Activated T-helper 9 cell treated with anti-CD3 and anti-CD28 coated beads, Interleukin-2, amount 50 U/mL, for 16 hours (primary cell): ENCODE measurements at regions not wholly inside any gene's neighbourhood (a gene's known extent, or its start where the extent isn't known, plus 50 kb on each side); places are given as distances from the start of the nearest gene placed in this dataset.
"Not testable (repeated sequence)": the region's sequence is repeated elsewhere in the genome, so short reads cannot be mapped to it uniquely, and the experiment has no call there.

ENCODE experiments used
- DNase-seq: peaks from one replicate; pipeline ENCODE4 v3.0.0-alpha.2; 2020; ENCODE audit warnings: low read depth

DNA sequence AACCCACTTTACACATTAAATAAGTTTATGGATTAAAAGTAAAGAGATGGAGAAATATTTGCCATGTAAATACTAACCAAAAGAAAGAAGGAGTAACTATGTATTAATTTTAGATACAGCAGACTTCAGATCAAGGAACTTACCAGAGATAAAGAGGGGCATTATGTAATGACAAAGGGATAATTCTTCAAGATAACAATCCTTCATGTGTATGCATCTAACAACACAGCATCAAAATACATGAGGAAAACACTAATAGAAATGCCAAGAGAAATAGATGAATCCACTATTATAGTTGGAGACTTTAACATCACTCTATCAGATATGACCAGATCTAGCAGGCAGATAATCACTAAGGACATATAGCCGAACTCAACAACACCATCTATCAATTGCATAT, 149.8 kb upstream of the ANKRD55 start:
- no peak for DNase-seq

DNA sequence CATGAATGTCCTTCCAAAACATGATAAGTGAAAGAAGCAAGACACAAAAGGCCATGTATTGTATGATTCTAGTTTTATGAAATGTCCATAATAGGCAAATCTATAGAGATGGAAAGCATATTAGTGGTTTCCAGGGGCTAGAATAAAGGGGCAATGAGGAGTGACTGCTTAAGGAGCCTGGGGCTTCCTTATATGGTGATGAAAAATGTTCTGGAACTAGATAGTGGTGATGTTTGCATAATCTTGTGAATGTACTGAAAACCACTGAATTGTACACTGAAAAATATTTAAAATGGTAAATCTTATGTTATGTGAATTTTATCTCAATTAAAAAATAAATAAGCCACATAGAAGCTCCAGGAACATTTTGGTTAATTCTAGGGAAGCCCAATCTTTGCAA, 144.4 kb upstream of the ANKRD55 start:
- DNase-seq: no peak

DNA sequence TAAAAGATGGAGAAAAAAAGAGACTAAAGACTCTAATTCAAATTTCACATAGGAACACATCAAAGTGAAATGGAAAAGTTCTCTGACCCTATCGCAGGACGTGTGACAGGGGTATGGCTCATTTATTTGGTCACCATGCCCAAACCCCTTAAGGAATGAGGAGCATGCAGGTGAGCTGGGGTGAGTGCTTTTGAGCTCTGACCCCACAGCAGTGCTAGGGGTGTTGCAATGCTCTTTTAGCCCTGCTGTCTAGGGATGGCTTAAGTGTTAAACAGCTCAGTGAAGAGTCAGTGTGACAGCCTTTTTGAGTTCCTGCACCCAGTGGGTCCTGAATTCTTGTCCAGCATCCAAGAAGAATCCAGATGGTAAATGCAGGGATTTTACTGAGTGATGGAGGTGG, 143.0 kb upstream of the ANKRD55 start:
- DNase-seq: no peak

DNA sequence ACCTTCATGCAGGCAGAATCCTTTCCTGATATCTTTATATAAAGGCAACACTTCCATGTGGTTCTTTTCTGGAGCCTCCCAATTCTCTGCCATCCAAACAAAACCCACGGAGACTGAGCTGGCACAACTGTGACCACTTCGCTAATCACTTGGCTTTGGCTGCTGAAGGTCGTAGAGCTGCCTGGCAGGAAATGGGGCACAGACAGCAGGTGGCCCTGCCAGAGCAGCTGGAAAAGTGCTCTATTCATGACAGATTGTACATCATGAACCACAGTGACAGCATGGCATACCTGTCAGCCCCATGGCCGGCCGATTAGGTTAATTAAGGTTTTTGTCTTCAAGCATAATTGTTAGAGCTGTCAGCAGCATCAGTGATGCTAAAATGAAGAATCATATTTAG, 141.9 kb upstream of the ANKRD55 start:
- no peak for DNase-seq

DNA sequence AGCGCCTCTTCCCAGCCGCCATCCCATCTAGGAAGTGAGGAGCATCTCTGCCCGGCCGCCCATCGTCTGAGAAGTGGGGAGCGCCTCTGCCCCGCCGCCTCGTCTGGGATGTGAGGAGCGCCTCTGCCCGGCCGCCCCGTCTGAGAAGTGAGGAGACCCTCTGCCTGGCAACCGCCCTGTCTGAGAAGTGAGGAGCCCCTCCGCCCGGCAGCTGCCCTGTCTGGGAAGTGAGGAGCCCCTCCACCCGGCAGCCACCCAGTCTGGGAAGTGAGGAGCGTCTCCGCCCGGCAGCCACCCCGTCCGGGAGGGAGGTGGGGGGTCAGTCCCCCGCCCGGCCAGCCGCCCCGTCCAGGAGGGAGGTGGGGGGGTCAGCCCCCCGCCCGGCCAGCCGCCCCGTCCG, 139.4 kb upstream of the ANKRD55 start:
- not testable (repeated sequence) for DNase-seq

DNA sequence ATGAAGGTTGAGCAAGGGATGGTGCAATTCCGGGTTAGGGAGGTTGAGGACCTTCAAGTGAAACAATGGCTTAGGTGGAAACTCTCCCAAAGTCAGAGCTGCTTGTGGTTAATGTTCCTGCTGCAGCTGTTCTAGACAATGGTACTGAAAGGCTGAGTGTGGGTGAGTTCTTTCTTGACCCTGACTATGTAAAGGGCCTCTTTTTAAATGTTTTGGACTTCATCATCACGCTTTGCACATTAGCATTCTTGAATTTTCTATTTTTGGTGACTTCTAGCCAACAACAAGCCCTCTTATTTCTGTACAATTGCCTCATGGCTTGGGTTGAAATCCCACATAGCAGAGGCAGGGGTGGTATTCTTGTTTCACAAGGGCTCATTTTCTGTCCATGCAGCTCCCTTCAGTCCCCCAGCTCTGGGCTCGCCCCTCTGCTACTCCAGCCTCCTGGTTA, 136.3 kb upstream of the ANKRD55 start:
- no peak for DNase-seq

DNA sequence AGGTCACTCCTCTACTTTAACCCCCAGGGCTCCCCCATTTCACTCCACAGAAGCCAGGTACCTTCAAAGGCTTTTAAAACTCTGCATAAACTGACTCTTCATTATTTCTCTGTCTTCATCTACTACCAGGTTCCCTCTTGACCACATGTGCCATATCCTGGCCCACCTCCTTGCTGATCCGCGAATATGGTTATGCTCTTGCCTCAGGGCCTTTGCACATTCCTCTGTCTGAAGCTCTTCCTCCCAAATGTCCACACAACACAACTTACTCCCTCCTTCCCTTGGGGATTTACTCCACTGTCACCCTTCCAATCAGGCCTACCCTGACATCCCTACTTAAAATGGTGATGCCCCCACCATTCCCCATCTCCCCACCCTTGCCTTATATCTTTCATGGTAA, 134.6 kb upstream of the ANKRD55 start:
- no peak for DNase-seq

DNA sequence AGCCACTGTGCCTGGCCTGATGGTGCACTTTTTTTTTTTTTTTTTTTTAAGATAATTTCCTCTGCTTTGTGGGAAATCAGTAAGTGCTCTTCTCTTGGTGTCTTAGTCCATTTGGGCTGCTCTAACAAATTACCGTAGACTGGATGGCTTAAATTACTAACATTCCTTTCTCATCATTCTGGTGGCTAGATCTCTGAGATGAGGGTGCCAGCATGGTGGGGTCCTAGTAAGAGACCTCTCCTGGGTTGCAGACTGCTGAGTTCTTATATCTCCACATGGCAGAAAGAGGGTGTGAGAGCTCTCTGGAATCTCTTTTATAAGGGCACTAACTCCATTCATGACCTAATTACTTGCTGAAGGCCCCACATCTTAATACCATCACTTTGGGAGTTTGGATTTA, 133.9 kb upstream of the ANKRD55 start:
- DNase-seq: no peak

DNA sequence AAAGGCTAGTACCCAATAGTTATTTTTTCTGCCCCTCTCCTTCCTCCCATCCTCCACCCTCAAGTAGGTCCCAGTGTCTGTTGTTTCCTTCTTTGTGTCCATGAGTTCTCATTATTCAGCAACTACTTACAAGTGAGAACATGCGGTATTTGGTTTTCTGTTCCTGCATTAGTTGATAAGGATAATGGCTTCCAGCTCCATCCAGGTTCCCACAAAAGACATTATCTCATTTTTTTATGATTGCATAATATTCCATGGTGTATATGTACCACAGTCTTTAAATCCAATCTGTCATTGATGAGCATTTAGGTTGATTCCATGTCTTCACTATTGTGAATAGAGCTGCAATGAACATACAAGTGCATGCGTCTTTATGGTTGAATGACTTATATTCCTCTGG, 128.3 kb upstream of the ANKRD55 start:
- no peak for DNase-seq

DNA sequence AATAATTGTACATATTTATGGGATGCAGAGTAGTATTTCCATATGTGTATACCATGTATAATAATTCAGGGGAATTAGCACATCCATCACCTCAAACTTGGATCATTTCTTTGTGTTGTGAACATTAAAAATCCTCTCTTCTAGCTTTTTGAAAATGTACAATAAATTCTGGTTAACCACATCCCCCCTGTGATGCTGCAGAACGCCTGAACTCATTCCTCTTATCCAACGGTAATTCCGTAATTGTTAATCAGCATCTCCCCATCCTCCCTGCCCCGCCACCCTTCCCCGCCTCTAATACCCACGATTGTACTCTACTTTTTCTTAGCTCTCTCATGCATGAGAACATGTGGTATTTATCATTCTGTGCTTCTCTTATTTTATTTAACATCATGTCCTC, 127.7 kb upstream of the ANKRD55 start:
- DNase-seq: no peak

DNA sequence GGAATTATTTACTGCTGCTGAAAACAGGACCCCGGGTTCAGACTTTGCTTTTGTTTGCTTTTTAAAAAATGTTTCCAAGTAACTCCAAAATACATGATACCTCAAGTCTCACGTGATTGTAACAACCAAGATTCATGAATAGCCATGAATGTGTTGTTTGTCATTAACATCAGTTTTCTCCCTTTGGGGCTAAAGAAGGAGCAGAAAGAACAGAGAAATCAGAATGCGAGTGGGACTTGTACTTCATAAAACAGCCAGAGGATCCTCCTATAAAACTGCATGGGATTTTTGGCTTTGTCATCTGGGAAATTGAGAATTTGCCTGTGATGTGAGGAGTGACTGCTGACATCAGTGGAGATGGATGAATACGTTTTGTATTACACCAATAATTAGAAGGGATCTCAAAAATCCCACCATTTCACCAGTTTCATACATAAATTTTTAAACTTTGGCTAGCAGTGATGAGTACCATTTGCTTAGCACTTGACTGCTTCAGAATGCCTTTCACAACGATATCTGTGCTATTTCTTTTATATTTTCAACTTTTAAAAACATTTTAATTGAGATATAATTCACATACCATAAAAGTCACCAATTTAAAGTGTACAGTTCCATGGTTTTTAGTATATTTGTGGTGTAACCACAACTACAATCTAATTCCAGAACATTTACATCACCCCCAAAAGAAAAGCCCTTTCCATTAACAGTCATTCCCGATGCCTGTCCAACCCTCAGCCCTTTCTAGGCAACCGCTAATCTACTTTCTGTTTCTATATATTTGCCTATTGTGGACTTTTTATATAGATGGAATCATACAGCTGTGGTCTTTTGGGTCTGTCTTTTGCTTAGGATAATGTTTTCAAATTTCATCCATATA, 126.9 kb upstream of the ANKRD55 start:
- DNase-seq: no peak

DNA sequence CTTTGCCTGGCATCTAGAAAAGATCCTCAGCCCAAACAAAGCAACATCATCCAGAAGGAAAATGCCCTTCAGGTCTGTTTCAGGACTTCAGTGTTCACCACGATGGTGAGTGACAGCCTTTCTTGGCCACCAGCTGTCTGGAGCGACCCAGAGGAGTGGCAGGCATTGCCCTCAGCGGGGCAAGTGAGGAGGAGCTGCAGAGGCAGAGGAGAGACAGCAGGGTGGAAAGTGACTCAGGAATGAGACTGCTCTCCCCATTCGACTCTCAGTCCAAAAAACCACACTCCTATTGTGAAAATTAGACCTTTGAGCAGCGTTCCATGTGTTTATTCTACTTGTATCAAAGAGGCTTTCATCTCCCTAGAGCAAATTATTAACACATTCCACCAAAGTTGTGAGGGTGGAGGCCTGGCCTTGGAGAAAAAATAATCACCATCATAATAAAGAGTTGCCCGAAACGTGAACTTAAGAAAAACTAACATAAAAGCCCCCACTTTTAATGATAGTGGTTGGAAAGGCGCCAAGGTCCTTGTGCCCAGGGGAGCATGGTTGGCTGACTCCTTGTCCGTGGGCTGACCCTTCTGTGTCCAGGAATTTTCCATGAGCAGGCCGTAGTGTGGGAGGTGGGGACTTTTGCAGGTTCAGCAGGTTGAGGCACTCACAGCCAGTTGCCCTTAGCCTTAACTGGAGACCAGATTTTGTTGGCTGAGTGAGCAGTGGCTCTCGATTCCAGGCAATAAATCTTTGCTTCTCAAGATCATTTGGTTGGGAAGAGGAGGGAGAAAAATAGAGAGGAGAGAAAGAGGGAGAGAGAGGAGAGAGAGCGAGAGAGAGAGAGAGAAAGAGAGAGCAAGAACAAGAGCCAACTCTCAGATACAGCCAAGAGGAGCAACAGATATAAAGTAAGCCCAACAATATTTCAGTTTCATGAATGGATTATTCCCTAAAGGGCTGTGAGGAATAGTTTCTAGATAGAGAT, 125.9 kb upstream of the ANKRD55 start:
- DNase-seq: no peak

DNA sequence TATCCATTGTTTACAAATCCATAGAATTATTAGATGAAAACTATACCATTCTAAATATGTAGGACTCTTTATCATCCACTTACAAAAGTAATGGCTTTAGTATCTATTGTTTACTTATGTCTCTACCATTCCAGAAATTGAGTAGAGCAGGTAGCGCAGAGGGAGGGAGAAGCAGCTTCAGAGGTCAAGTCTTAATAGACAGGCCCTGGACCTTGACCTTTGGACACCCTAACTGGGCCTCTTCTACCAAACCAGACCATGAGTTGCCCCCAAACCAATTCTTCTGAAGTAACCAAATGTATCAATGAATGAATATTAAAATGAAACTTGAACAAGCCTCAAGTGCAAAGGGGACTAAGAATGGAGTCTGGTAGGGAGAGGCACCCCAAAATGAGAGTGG, 124.9 kb upstream of the ANKRD55 start:
- DNase-seq: no peak

DNA sequence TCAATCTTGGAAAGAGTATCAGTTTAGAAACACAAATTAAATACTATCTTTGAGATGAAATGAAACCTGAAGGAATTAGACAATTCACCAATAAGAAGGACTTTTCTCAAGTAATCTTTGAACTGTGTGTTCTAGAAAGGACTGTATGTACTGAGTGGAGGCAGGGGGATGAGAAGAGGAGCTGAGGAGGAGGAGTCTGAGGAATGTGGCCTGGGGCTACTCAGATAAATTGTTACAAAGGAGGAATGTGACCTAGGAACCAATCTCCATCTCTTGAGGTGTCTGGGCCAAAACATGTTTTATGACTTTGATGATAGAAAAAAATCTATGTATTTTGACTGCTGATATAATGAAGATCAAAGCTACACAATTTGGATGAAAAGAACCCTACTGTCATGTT, 124.3 kb upstream of the ANKRD55 start:
- no peak for DNase-seq

DNA sequence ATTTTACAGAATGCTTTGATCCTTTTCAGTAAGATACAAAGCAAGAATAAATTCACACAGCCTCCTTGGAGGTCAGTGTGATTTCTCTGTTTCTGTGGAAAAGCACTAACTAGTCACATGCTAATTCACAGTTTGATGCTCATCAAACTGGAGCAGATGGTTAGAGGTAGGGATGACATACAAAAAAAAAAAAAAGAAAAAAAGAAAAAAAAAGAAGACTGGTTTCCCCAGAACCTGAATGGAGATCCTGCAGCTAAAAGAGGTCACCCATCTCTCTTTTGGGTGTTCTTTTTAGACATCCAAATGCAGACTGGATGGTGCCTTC, 123.7 kb upstream of the ANKRD55 start:
- DNase-seq: no peak

DNA sequence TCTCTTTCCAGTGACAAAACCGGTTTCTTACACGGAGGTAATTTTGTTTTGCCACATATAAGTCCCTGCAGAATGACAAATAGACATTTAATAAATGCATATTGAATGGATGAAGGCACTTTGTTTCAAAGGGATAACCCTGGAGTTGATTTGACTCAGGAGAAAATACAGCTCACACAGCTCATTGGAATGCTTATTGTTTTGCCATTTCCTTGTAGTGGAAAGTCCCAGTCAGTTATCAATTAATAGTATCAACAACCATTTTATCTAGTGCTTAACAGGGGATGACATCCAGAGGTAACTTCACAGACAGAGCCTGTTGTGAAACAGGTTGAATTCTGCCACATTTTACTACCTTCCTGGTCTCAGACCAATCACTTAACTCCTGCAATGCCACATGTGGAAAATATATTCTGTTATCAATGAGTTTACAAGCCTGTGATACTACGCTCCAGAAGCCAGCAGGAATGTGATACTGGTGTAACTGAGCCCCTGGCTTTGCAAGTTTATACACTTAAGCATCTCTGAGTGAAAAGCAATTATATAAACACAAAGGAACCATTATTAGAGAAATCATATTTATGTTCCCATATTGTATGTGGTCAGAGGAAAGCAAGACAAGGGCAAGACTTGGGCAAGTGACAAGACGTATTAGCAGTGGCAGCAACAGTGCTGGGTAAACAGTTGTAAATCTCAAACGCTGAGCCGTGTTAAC, 123.1 kb upstream of the ANKRD55 start:
- DNase-seq: no peak

DNA sequence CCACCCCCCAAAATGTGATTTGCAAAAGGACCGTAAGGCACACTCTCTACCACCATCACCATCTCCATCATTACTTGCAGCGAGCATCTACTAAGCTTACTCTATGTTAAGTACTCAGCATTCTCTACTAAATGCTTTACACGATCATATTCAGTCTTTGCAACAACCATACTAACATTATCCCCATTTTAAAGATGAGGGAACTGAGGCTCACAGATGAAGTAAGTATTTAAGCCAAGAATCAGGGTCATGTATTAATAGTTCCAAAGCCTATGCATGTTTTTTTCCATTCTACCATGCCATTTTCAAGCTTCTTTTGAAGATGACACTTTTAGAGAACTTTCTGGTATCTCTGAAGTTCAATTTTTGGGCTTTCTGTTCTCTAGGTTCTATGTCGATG, 121.7 kb upstream of the ANKRD55 start:
- no peak for DNase-seq

DNA sequence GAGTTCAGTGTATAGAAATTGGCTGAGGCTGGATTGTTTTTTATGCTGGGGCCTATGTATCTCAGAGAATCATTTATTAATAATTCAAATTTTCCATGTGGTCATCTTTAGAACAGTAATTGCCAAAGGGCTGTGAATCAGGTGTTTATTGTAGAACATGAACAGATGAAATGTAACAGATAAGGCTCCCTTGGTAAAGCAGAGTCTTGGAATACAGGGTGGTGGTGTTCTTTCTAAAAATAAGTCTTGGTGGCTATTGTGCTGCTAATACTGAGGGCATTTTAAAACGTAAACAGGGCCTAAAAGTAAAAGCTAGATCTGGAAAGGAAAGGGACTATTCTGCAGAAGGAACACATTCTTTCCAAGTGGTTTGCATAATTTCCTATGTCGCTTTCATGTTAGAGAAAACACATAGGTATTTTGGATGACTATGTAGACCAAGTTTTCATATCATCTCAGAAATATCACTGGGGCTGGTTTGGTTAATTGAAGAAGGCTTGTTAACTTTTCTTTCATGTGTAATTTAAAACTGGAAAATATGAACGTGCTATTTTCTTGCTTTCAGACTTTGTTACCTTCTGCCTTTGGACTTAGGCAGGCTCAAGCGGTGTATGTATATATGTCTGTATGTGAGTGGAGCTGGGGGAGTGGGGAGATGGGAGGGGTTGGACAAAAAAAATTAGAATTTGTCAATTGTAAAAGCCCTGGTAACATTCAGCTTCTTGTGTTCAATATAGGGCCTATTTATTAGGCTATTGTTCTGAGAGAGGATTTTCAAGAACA, 119.9 kb upstream of the ANKRD55 start:
- no peak for DNase-seq

DNA sequence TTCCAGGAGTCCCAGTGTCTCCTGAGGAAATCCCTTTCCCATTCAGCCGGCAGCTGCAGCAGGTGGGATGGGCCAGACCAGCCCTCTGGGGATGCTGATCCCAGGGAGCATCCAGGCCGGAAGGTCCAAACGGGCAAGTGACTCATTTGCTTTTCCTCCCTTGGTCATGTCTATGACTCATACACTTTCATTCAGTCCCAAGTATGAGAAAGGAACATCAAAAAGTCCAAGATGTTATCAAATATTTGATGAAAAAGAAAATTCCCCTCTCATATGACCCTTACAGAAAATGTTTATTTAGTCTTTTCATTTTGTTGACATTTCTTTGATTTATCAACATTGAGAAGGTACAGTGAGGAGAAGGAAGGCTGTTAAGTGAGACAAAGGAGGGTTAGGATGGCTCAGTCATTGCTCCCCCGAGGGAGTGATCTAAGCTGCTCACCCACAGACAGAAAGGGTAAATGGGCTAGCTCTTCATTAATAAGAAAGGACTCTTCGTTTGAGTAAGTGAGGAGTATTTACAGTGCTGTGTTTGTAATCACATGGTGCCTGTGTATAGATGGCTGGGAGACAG, 117.6 kb upstream of the ANKRD55 start:
- DNase-seq: no peak

DNA sequence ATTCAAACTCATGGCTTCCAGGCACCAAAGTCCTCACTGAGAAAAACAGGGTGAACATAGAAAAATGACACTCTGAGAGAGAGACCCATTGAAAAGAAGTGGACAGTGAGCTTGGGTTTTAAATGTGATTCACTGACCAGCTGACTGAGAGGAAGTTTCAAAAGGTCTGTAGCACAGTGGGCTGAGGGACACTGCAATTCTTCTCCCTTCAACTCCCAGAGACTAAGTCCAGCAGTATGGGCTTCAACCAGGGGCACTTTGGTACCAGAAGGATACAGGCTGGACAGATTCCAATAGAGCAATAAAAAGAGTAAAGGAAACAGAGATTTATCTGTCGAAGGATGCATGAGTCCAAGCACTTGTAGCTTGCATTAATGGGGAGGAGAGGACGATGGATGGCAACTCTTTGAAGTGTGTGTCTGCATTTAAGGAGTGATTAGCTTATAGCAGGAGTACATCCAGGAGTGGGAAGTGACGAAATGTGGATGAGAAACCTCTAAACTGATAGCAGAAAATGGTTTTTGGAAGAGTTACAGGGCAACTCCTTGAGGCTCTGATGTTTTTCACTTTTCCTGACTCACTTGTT, 117.0 kb upstream of the ANKRD55 start:
- DNase-seq: no peak

DNA sequence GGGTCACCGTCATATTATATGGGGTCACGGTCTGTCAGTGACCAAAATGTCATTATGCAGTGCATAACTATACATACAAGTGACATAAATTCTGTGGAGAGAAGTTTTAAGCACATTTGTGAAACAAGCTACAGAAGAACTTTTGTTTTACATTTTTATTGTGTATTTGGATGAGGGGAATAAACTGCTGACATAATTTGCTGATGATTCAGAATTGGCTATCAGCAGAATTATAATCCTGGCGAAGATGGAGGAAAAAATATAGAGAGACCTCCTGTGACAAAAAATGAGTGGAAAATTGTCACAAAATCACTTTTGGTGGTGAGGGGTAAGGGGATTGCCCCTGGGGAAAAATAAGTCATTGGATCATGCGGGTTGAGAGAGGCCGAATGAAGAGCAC, 116.3 kb upstream of the ANKRD55 start:
- no peak for DNase-seq
